HG03175 (cell line): ENCODE measurements at regions not wholly inside any gene's neighbourhood (a gene's known extent, or its start where the extent isn't known, plus 50 kb on each side); places are given as distances from the start of the nearest gene placed in this dataset.
"Not testable (repeated sequence)": the region's sequence is repeated elsewhere in the genome, so short reads cannot be mapped to it uniquely, and the experiment has no call there.

Experiments
- ATAC-seq: cut with Tn5 transposase; IDR thresholded peaks from one replicate; pipeline ENCODE4 v1.9.1; 2021; ENCODE audit warnings: mild to moderate bottlenecking, moderate library complexity; ENCODE audit not compliant: unreplicated experiment

- no peak for ATAC-seq
These were observed 230.5 kb upstream of the SERP2 start for GRCh38 chr13:44142941-44143665.

- ATAC-seq: no peak
These were observed 227.5 kb upstream of the SERP2 start for GRCh38 chr13:44146138-44146537.

- ATAC-seq: no peak
These were observed 226.4 kb upstream of the SERP2 start for GRCh38 chr13:44147233-44147632.

GRCh38 chr13:44147648-44148047 lies 226.0 kb upstream of the SERP2 start:
- ATAC-seq: no peak

GRCh38 chr13:44148159-44148914 lies 225.3 kb upstream of the SERP2 start:
- ATAC-seq: no peak

- not testable (repeated sequence) for ATAC-seq
These were observed 224.4 kb upstream of the SERP2 start for GRCh38 chr13:44149231-44149630.

GRCh38 chr13:44149821-44150220 lies 223.8 kb upstream of the SERP2 start:
- no peak for ATAC-seq

GRCh38 chr13:44151474-44151873 lies 222.2 kb upstream of the SERP2 start:
- ATAC-seq: no peak

GRCh38 chr13:44153496-44153895 lies 220.1 kb upstream of the SERP2 start:
- ATAC-seq: no peak

GRCh38 chr13:44155422-44156293 lies 218.0 kb upstream of the SERP2 start:
- ATAC-seq: no peak

- no peak for ATAC-seq
These were observed 217.3 kb upstream of the SERP2 start for GRCh38 chr13:44156294-44156658.

GRCh38 chr13:44157606-44158005 lies 216.0 kb upstream of the SERP2 start:
- ATAC-seq: no peak

- no peak for ATAC-seq
These were observed 215.5 kb upstream of the SERP2 start for GRCh38 chr13:44158098-44158521.

GRCh38 chr13:44158881-44159632 lies 214.6 kb upstream of the SERP2 start:
- ATAC-seq: no peak

- ATAC-seq: no peak
These were observed 213.9 kb upstream of the SERP2 start for GRCh38 chr13:44159633-44160279.

GRCh38 chr13:44160591-44161191 lies 212.9 kb upstream of the SERP2 start:
- ATAC-seq: no peak

- ATAC-seq: no peak
These were observed 210.5 kb upstream of the SERP2 start for GRCh38 chr13:44163108-44163507.

- ATAC-seq: no peak
These were observed 208.3 kb upstream of the SERP2 start for GRCh38 chr13:44165221-44165888.

GRCh38 chr13:44165889-44166496 lies 207.6 kb upstream of the SERP2 start:
- ATAC-seq: no peak
